Osteoblast (primary cell): ENCODE measurements at regions not wholly inside any gene's neighbourhood (a gene's known extent, or its start where the extent isn't known, plus 50 kb on each side); places are given as distances from the start of the nearest gene placed in this dataset.

Experiments used
- DNase-seq: peaks from one replicate; pipeline ENCODE4 v3.0.0; 2011; ENCODE audit warnings: low spot score, mixed read lengths; ENCODE audit not compliant: insufficient read length; ENCODE audit errors: missing footprints
- H2AFZ ChIP-seq: 2 replicates; pipeline ENCODE4 v1.6.0; 2011; ENCODE audit warnings: mild to moderate bottlenecking, low read length
- H3K27ac ChIP-seq: 2 replicates; pipeline ENCODE4 v1.5.1; 2011; ENCODE audit warnings: mild to moderate bottlenecking, low read depth, low read length, moderate library complexity
- H3K27me3 ChIP-seq: 2 replicates; pipeline ENCODE4 v1.6.0; 2012; ENCODE audit warnings: mild to moderate bottlenecking, control low read depth, inconsistent platforms, low read length, moderate library complexity; ENCODE audit not compliant: insufficient read depth
- H3K36me3 ChIP-seq: 2 replicates; pipeline ENCODE4 v1.5.1; 2011; ENCODE audit warnings: mild to moderate bottlenecking, low read length, control low read depth, moderate library complexity; ENCODE audit not compliant: insufficient read depth
- H3K4me1 ChIP-seq: 2 replicates; pipeline ENCODE4 v1.5.1; 2011; ENCODE audit warnings: mild to moderate bottlenecking, low read length, control low read depth, moderate library complexity; ENCODE audit not compliant: insufficient read depth
- H3K4me2 ChIP-seq: 2 replicates; pipeline ENCODE4 v1.6.0; 2011; ENCODE audit warnings: mild to moderate bottlenecking, low read length; ENCODE audit not compliant: insufficient read depth
- H3K4me3 ChIP-seq: fragments of 200-600 bp; sonication (generic); 3 replicates; pipeline ENCODE4 v1.5.1; 2012; ENCODE audit warnings: mild to moderate bottlenecking, low read length, inconsistent platforms; ENCODE audit not compliant: insufficient read depth
- H3K79me2 ChIP-seq: 2 replicates; pipeline ENCODE4 v1.6.0; 2012; ENCODE audit warnings: mild to moderate bottlenecking, low read length, control low read depth, inconsistent platforms; ENCODE audit not compliant: insufficient read depth
- H3K9me3 ChIP-seq: 2 replicates; pipeline ENCODE4 v1.5.1; 2011; ENCODE audit warnings: low read depth, low read length, control low read depth
- H4K20me1 ChIP-seq: 2 replicates; pipeline ENCODE4 v1.6.0; 2012; ENCODE audit warnings: mild to moderate bottlenecking, low read length, control low read depth; ENCODE audit not compliant: insufficient read depth
- TF ChIP-seq, protein P1 (sequence below): IDR thresholded peaks from 2 replicates; pipeline ENCODE4 v1.5.1; 2011; ENCODE audit warnings: mild to moderate bottlenecking, low read depth, low read length, moderate library complexity; ENCODE audit errors: extremely low read depth

DNA sequence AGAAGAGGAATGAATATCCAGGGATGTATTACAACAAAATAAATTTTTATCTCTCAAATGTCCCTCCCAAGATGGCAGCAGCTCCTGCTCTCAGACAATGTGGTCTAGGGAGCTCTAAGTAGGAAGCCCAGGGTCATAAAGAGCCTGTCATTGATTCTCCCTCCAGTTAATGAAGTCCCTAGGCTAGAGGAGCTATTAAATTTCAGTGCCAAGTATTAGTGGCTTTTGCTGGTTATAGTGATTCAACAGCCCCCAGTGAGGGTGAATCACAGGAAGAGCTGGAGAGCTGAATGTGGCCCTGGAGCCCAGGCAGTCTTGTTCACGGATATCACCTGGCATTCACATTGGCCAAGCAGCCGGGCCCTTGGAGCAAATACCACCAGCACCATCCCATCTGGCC, 109.8 kb upstream of the YPEL5 start:
- H3K4me3 ChIP-seq, result no peak overlapping the region
- H3K79me2 ChIP-seq, result no peaks in the 10 kb centered on the region
- DNase-seq, result no peak
- TF ChIP-seq, protein P1, sequence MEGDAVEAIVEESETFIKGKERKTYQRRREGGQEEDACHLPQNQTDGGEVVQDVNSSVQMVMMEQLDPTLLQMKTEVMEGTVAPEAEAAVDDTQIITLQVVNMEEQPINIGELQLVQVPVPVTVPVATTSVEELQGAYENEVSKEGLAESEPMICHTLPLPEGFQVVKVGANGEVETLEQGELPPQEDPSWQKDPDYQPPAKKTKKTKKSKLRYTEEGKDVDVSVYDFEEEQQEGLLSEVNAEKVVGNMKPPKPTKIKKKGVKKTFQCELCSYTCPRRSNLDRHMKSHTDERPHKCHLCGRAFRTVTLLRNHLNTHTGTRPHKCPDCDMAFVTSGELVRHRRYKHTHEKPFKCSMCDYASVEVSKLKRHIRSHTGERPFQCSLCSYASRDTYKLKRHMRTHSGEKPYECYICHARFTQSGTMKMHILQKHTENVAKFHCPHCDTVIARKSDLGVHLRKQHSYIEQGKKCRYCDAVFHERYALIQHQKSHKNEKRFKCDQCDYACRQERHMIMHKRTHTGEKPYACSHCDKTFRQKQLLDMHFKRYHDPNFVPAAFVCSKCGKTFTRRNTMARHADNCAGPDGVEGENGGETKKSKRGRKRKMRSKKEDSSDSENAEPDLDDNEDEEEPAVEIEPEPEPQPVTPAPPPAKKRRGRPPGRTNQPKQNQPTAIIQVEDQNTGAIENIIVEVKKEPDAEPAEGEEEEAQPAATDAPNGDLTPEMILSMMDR, result no peak
- no peak overlapping the region for H3K27ac ChIP-seq
- no peaks in the 10 kb centered on the region for H4K20me1 ChIP-seq
- H2AFZ ChIP-seq, result no peak overlapping the region
- no peak overlapping the region for H3K4me2 ChIP-seq
- H3K9me3 ChIP-seq, result no peaks in the 10 kb centered on the region
- no peaks in the 10 kb centered on the region for H3K36me3 ChIP-seq
- no peaks in the 10 kb centered on the region for H3K27me3 ChIP-seq
- H3K4me1 ChIP-seq, result no peaks in the 10 kb centered on the region

DNA sequence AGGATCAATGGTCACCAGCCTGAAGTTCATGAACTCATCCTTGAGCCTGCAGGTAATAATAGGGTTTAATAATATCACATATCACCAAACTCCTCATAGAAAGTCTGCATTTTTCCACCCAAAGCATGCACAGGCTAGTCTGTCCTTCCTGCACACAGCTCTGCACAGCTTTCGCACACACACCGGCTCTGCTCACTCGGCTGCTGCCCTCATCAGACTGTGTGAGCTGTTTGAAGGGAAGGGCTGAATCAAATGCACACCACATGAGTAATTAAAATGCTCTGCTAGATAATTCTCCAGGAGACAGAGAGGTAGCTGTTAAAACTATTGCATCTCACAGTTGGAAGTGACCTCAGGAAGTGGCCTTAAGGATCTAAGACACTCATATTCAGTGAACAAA, 108.4 kb upstream of the YPEL5 start:
- TF ChIP-seq, protein P1, result no peak
- no peaks in the 10 kb centered on the region for H3K4me1 ChIP-seq
- H3K79me2 ChIP-seq, result no peaks in the 10 kb centered on the region
- no peaks in the 10 kb centered on the region for H3K27me3 ChIP-seq
- H3K4me3 ChIP-seq, result no peak overlapping the region
- H3K9me3 ChIP-seq, result no peaks in the 10 kb centered on the region
- no peaks in the 10 kb centered on the region for H3K36me3 ChIP-seq
- H4K20me1 ChIP-seq, result no peaks in the 10 kb centered on the region
- no peak overlapping the region for H2AFZ ChIP-seq
- DNase-seq, result no peak
- H3K27ac ChIP-seq, result no peak overlapping the region
- H3K4me2 ChIP-seq, result no peak overlapping the region

DNA sequence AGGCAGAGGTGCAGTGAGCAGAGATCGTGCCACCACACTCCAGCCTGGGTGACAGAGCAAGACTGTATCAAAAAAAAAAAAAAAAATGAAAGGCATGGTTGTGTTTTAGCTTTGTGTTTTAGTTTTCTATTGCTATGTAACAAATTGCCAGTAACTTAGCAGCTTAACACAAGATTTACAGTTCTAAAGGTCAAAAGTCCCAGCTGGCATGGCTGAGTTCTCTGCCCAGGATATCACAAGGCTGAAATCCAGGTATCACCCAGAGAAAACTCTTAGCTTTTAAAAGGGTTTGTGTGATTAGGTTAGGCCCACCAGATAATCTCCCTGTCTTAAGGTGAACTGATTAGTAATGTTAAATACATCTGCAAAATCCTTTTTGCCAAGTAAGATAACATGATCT, 107.7 kb upstream of the YPEL5 start:
- H3K27me3 ChIP-seq, result no peaks in the 10 kb centered on the region
- H4K20me1 ChIP-seq, result no peaks in the 10 kb centered on the region
- H3K27ac ChIP-seq, result no peak overlapping the region
- H2AFZ ChIP-seq, result no peak overlapping the region
- H3K4me1 ChIP-seq, result no peaks in the 10 kb centered on the region
- H3K9me3 ChIP-seq, result no peaks in the 10 kb centered on the region
- no peaks in the 10 kb centered on the region for H3K36me3 ChIP-seq
- no peak overlapping the region for H3K4me3 ChIP-seq
- no peak for DNase-seq
- no peaks in the 10 kb centered on the region for H3K79me2 ChIP-seq
- TF ChIP-seq, protein P1, result no peak
- H3K4me2 ChIP-seq, result no peak overlapping the region

DNA sequence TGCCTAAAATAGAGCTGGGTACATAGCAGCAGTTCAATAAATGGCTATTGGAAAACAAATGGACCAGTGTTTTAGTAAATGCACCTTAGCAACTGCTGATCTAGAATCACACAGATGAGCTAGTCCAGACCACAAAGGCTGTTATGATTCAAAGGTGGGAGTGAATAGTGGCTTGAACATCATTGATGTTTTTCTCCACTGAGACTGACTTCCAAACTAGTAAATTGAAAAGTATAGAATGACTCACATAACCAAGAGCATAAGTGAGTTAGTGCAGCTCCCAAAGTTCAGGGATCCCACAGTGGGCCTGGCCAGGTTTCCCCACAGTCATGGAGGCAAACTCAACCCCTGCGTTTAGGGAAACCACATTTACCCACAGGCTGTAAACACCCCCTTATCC, 106.7 kb upstream of the YPEL5 start:
- no peak overlapping the region for H3K27ac ChIP-seq
- H3K79me2 ChIP-seq, result no peaks in the 10 kb centered on the region
- H3K36me3 ChIP-seq, result no peaks in the 10 kb centered on the region
- H3K4me1 ChIP-seq, result no peaks in the 10 kb centered on the region
- no peaks in the 10 kb centered on the region for H3K27me3 ChIP-seq
- H4K20me1 ChIP-seq, result no peaks in the 10 kb centered on the region
- TF ChIP-seq, protein P1, result no peak
- no peak overlapping the region for H2AFZ ChIP-seq
- H3K4me3 ChIP-seq, result no peak overlapping the region
- no peaks in the 10 kb centered on the region for H3K9me3 ChIP-seq
- H3K4me2 ChIP-seq, result no peak overlapping the region
- DNase-seq, result no peak
